DOHH2 (cell line): ENCODE measurements at regions not wholly inside any gene's neighbourhood (a gene's known extent, or its start where the extent isn't known, plus 50 kb on each side); places are given as distances from the start of the nearest gene placed in this dataset.

ENCODE experiments used
- H3F3A ChIP-seq: fragments of 200-600 bp; sonication (generic), shearing (Covaris generic); 2 replicates; pipeline ENCODE4 v1.6.0; 2016; ENCODE audit warnings: antibody characterized with exemption, mild to moderate bottlenecking; ENCODE audit not compliant: control insufficient read depth, insufficient read depth
- H3K27ac ChIP-seq: fragments of 200-600 bp; sonication (generic); 2 replicates; pipeline ENCODE4 v1.5.1; 2014; ENCODE audit warnings: low read depth, mild to moderate bottlenecking, low read length, moderate library complexity
- H3K27me3 ChIP-seq: fragments of 200-600 bp; sonication (generic); 2 replicates; pipeline ENCODE4 v1.6.1; 2014; ENCODE audit warnings: mild to moderate bottlenecking, low read length, mixed read lengths; ENCODE audit not compliant: control insufficient read depth
- H3K36me3 ChIP-seq: fragments of 200-600 bp; sonication (generic); 2 replicates; pipeline ENCODE4 v1.6.1; 2014; ENCODE audit warnings: mild to moderate bottlenecking, low read length, moderate library complexity, mixed read lengths; ENCODE audit not compliant: control insufficient read depth
- H3K4me1 ChIP-seq: fragments of 200-600 bp; sonication (generic); 2 replicates; pipeline ENCODE4 v1.6.1; 2014; ENCODE audit warnings: mild to moderate bottlenecking, low read length, mixed read lengths; ENCODE audit not compliant: control insufficient read depth
- H3K4me2 ChIP-seq: fragments of 200-600 bp; sonication (generic); 2 replicates; pipeline ENCODE4 v1.6.0; 2014; ENCODE audit warnings: mild to moderate bottlenecking, low read length, moderate library complexity
- H3K4me3 ChIP-seq: fragments of 200-600 bp; sonication (generic); 2 replicates; pipeline ENCODE4 v1.5.1; 2014; ENCODE audit warnings: mild to moderate bottlenecking, low read length, mixed read lengths
- H3K79me2 ChIP-seq: fragments of 200-600 bp; sonication (generic); 2 replicates; pipeline ENCODE4 v1.6.1; 2014; ENCODE audit warnings: mild to moderate bottlenecking, low read length, mixed read lengths; ENCODE audit not compliant: control insufficient read depth
- H3K9me2 ChIP-seq: fragments of 200-600 bp; sonication (generic); replicated peaks from 2 replicates; pipeline ENCODE4 v1.6.1; 2014; ENCODE audit warnings: mild to moderate bottlenecking, low read length, mixed read lengths; ENCODE audit not compliant: control insufficient read depth
- H3K9me3 ChIP-seq: fragments of 200-600 bp; sonication (generic); 2 replicates; pipeline ENCODE4 v1.6.1; 2014; ENCODE audit warnings: antibody characterized with exemption, low read length, mixed read lengths; ENCODE audit not compliant: control insufficient read depth, insufficient read depth
- H4K20me1 ChIP-seq: fragments of 200-600 bp; sonication (generic); 2 replicates; pipeline ENCODE4 v1.6.0; 2014; ENCODE audit warnings: low read depth, mild to moderate bottlenecking, antibody characterized with exemption, low read length, moderate library complexity; ENCODE audit not compliant: control insufficient read depth, insufficient read depth
- CTCF ChIP-seq: fragments of 200-600 bp; sonication (generic); IDR thresholded peaks from one replicate; pipeline ENCODE4 v1.5.1; 2014; ENCODE audit warnings: antibody characterized with exemption, mild to moderate bottlenecking, low read depth, low read length; ENCODE audit not compliant: poor library complexity, severe bottlenecking
- EZH2phosphoT487 ChIP-seq: fragments of 200-600 bp; sonication (generic); IDR thresholded peaks from 2 replicates; pipeline ENCODE4 v1.6.1; 2017; ENCODE audit warnings: borderline replicate concordance, mild to moderate bottlenecking, antibody characterized with exemption, low read length, moderate library complexity, mixed read lengths

- Histone ChIP-seq H3K4me1 (no peaks in the 10 kb centered on the region), H3F3A (no peaks in the 10 kb centered on the region), H3K4me2 (no peak overlapping the region), H3K27ac (no peak overlapping the region), H3K4me3 (no peak overlapping the region), H3K9me3 (no peaks in the 10 kb centered on the region), H3K36me3 (no peaks in the 10 kb centered on the region), H3K9me2 (no peaks in the 10 kb centered on the region), H4K20me1 (no peaks in the 10 kb centered on the region), H3K27me3 (no peaks in the 10 kb centered on the region), H3K79me2 (no peaks in the 10 kb centered on the region)
- TF ChIP-seq EZH2phosphoT487: no peak
- no peak for TF ChIP-seq CTCF
These were observed 143.3 kb upstream of the ANKFN1 start for GRCh38 chr17:56009795-56010651.

- TF ChIP-seq CTCF (no peak), EZH2phosphoT487 (no peak)
- Histone ChIP-seq H3F3A (no peaks in the 10 kb centered on the region), H3K27me3 (no peaks in the 10 kb centered on the region), H3K9me2 (no peaks in the 10 kb centered on the region), H3K27ac (no peak overlapping the region), H4K20me1 (no peaks in the 10 kb centered on the region), H3K4me1 (no peaks in the 10 kb centered on the region), H3K79me2 (no peaks in the 10 kb centered on the region), H3K4me3 (no peak overlapping the region), H3K36me3 (no peaks in the 10 kb centered on the region), H3K9me3 (no peaks in the 10 kb centered on the region), H3K4me2 (no peak overlapping the region)
These were observed 141.7 kb upstream of the ANKFN1 start for GRCh38 chr17:56011406-56012131.

GRCh38 chr17:56018211-56018610 lies 135.1 kb upstream of the ANKFN1 start:
- peaks cover 6% of the 10 kb centered on the region; the same call in 1 of the 2 replicates for H3K27me3 ChIP-seq
- no peaks in the 10 kb centered on the region for H3K36me3 ChIP-seq
- no peak overlapping the region for H3K27ac ChIP-seq
- no peaks in the 10 kb centered on the region for H3K4me1 ChIP-seq
- H4K20me1 ChIP-seq: no peaks in the 10 kb centered on the region
- H3F3A ChIP-seq: no peaks in the 10 kb centered on the region
- H3K79me2 ChIP-seq: no peaks in the 10 kb centered on the region
- TF ChIP-seq CTCF (no peak), EZH2phosphoT487 (no peak)
- H3K9me2 ChIP-seq: no peaks in the 10 kb centered on the region
- no peaks in the 10 kb centered on the region for H3K9me3 ChIP-seq
- no peak overlapping the region for H3K4me2 ChIP-seq
- no peak overlapping the region for H3K4me3 ChIP-seq
